HCT116 (cell line): ENCODE measurements at regions not wholly inside any gene's neighbourhood (a gene's known extent, or its start where the extent isn't known, plus 50 kb on each side); places are given as distances from the start of the nearest gene placed in this dataset.

Experiments used
- ATAC-seq: fragments of 200-7000 bp; cut with Tn5 transposase; 2 replicates; pipeline ENCODE4 v1.9.1; 2020; ENCODE audit warnings: mild to moderate bottlenecking, moderate library complexity
- BruUV-seq: library from RNA; stranded (reverse); fragments of 400-500 nt; replicated peaks from 2 replicates; lab custom pipeline; 2021; lab: Mats Ljungman, UMichigan
- CTCF ChIA-PET: fragments of 300-600 bp; sonication (Branson Sonifier 250); formaldehyde crosslinking; loops from one replicate; lab custom pipeline; 2021; ENCODE audit warnings: antibody characterized with exemption; lab: Charles Lee
- POLR2A ChIA-PET: fragments of 300-600, 350-600 bp; sonication (Branson Sonifier 250); formaldehyde crosslinking; loops from one replicate; lab custom pipeline; 2021; ENCODE audit warnings: antibody characterized with exemption; lab: Charles Lee
- RAD21 ChIA-PET, 2 experiments: fragments of 300-600 bp; sonication (Branson Sonifier 250); formaldehyde crosslinking; loops; one replicate each; lab custom pipeline; 2023; ENCODE audit warnings: low total read pairs in 2 of 2; ENCODE audit not compliant: uncharacterized antibody in 2 of 2, unreplicated experiment in 2 of 2, low non-redundant PET in 1 of 2; lab: Charles Lee
- DNase-seq: peaks from one replicate; pipeline ENCODE4 v3.0.0-alpha.2; 2010; ENCODE audit warnings: low read depth, low spot score
- H2AFZ ChIP-seq: fragments of 200-600 bp; shearing (Covaris generic), sonication (generic); 2 replicates; pipeline ENCODE4 v1.6.1; 2017; ENCODE audit warnings: low read depth, mixed run types, mixed read lengths, antibody characterized with exemption, low read length; ENCODE audit not compliant: poor library complexity, severe bottlenecking
- H3K27ac ChIP-seq: 2 replicates; pipeline ENCODE4 v1.5.1; 2012; ENCODE audit warnings: low read depth, low read length
- H3K27me3 ChIP-seq: fragments of 200-600 bp; sonication (generic); 2 replicates; pipeline ENCODE4 v1.6.1; 2016; ENCODE audit warnings: mixed run types, low read length, mixed read lengths; ENCODE audit not compliant: insufficient read depth
- H3K36me3 ChIP-seq, 2 experiments: fragments of 200-500 bp in 1 of 2; fragments of 200-600 bp in 1 of 2; sonication (Bioruptor generic) in 1 of 2; sonication (generic) in 1 of 2; 2 replicates each; pipeline versions ENCODE4 v1.5.1 to v1.6.1; 2014 to 2016; ENCODE audit warnings: low read length in 2 of 2, inconsistent platforms in 1 of 2, mixed read lengths in 1 of 2, mixed run types in 1 of 2; ENCODE audit not compliant: insufficient read depth in 2 of 2, control insufficient read depth in 1 of 2
- H3K4me1 ChIP-seq, 2 experiments: fragments of 200-600 bp in 1 of 2; sonication (generic) in 1 of 2; 2 replicates each; pipeline versions ENCODE4 v1.5.1 to v1.6.1; 2012 to 2017; ENCODE audit warnings: low read length in 2 of 2, inconsistent platforms in 1 of 2, mild to moderate bottlenecking in 1 of 2, mixed read lengths in 1 of 2, mixed run types in 1 of 2, moderate library complexity in 1 of 2; ENCODE audit not compliant: insufficient read depth in 2 of 2, control insufficient read depth in 1 of 2
- H3K4me2 ChIP-seq: fragments of 200-600 bp; sonication (generic); 2 replicates; pipeline ENCODE4 v1.6.1; 2017; ENCODE audit warnings: mixed run types, low read length, mixed read lengths
- H3K4me3 ChIP-seq, 2 experiments: fragments of 200-600 bp in 1 of 2; sonication (generic) in 1 of 2; replicated peaks in 1 of 2; 2 replicates each; pipeline ENCODE4 v1.5.1; 2011 to 2016; ENCODE audit warnings: low read length in 2 of 2, control low read depth in 1 of 2, low read depth in 1 of 2, mild to moderate bottlenecking in 1 of 2, mixed read lengths in 1 of 2, mixed run types in 1 of 2
- H3K79me2 ChIP-seq: fragments of 200-600 bp; sonication (generic); 2 replicates; pipeline ENCODE4 v1.6.1; 2017; ENCODE audit warnings: mild to moderate bottlenecking, mixed run types, low read length, moderate library complexity, mixed read lengths; ENCODE audit not compliant: insufficient read depth
- H3K9ac ChIP-seq: fragments of 200-600 bp; sonication (generic); 2 replicates; pipeline ENCODE4 v1.6.1; 2016; ENCODE audit warnings: low read length, mixed read lengths
- H3K9me2 ChIP-seq: fragments of 200-600 bp; sonication (generic), shearing (Covaris generic); 2 replicates; pipeline ENCODE4 v1.6.1; 2017; ENCODE audit warnings: mixed run types, mild to moderate bottlenecking, moderate library complexity; ENCODE audit not compliant: insufficient read depth
- H3K9me3 ChIP-seq, 2 experiments: fragments of 200-500 bp in 1 of 2; fragments of 200-600 bp in 1 of 2; sonication (Bioruptor generic) in 1 of 2; sonication (generic) in 1 of 2; 2 replicates each; pipeline ENCODE4 v1.6.1; 2014 to 2017; ENCODE audit warnings: low read length in 2 of 2, mixed read lengths in 2 of 2, inconsistent platforms in 1 of 2, low read depth in 1 of 2, mild to moderate bottlenecking in 1 of 2, mixed run types in 1 of 2, moderate library complexity in 1 of 2; ENCODE audit not compliant: control insufficient read depth in 1 of 2, insufficient read depth in 1 of 2
- H4K20me1 ChIP-seq: fragments of 200-600 bp; sonication (generic), shearing (Covaris generic); 2 replicates; pipeline ENCODE4 v1.6.1; 2017; ENCODE audit warnings: mixed run types, mild to moderate bottlenecking, moderate library complexity; ENCODE audit not compliant: insufficient read depth
- SP1 ChIP-seq: IDR thresholded peaks from 2 replicates; pipeline ENCODE4 v1.6.1; 2012; ENCODE audit warnings: low read depth
- TCF7L2 ChIP-seq: IDR thresholded peaks from 2 replicates; pipeline ENCODE4 v1.7.0; 2011; ENCODE audit warnings: borderline replicate concordance, inconsistent platforms; ENCODE audit not compliant: insufficient read depth, insufficient read length; ENCODE audit errors: extremely low read depth
- YY1 ChIP-seq: IDR thresholded peaks from 2 replicates; pipeline ENCODE4 v1.6.1; 2011; ENCODE audit warnings: low read length, low read depth, moderate library complexity, mild to moderate bottlenecking; ENCODE audit not compliant: insufficient replicate concordance; ENCODE audit errors: extremely low read depth
- intact Hi-C: fragments of 100-400 bp; cut with micrococcal nuclease; formaldehyde crosslinking; loops from 2 replicates; pipeline ENCODE4 v1.10.0; 2022

DNA sequence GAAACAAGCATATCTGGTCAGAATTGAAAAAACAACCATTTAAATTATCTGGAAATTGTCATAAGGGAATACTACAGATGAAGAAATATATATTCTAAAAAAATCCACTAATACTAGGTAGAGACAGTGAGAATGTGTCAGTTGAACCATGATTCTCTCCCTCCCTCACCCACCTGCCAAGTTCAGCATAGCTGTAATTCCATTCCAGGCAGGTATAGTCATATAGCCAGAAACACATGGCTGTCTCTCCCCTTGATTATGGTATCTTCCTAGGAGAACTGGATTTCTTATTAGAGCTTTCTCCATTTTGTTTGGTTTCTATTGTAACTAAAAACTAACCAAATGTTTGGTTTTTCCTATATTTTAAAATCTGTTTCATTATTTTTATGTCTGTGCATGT is 509.2 kb downstream of the CDH10 start:
- Histone ChIP-seq H3K27me3 (no peaks in the 10 kb centered on the region), H4K20me1 (no peaks in the 10 kb centered on the region), H3K9ac (no peak overlapping the region), H3K9me3 (peaks cover 11 to 25% of the 10 kb centered on the region in 2 experiments; a peak in 2 of 4 replicates), H3K36me3 (no peaks in the 10 kb centered on the region), H3K79me2 (no peaks in the 10 kb centered on the region), H3K4me3 (no peak overlapping the region), H3K4me2 (no peak overlapping the region), H3K27ac (no peak overlapping the region), H3K9me2 (no peaks in the 10 kb centered on the region), H3K4me1 (no peaks in the 10 kb centered on the region), H2AFZ (no peak overlapping the region)
- no peak for TF ChIP-seq SP1
- ChIA-PET RAD21 (no interaction called here), CTCF (no interaction called here), POLR2A (no interaction called here)
- intact Hi-C loops = no loop called here
- ATAC-seq = no peak
- no TSS peak for BruUV-seq
- DNase-seq = no peak

DNA sequence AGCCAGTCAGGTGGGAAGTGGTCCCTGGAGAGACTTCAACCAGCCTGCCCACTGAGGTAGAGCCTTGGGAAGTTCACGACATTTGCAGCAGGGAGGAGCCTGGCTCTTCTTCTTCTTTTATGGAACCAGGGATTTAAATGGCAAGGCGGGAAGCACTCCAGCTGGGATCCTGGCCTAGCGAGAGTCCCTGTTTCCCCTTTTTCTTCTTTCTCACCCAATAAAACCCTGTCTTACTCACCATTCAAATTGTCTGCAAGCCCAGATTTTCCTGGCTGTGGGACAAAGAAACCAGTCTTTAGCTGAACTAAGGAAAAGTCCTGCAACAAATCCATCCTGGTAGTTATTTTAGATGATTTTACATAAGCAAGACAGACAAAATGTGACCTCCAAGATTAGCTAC is 503.7 kb downstream of the CDH10 start:
- BruUV-seq = no TSS peak
- intact Hi-C loops = no loop called here
- Histone ChIP-seq H3K4me1 (no peaks in the 10 kb centered on the region), H3K27ac (no peak overlapping the region), H2AFZ (no peak overlapping the region), H3K36me3 (no peaks in the 10 kb centered on the region), H4K20me1 (no peaks in the 10 kb centered on the region), H3K4me2 (no peak overlapping the region), H3K4me3 (no peak overlapping the region), H3K79me2 (no peaks in the 10 kb centered on the region), H3K9ac (no peak overlapping the region), H3K9me3 (peaks cover 19 to 31% of the 10 kb centered on the region in 2 experiments; a peak in 3 of 4 replicates), H3K27me3 (no peaks in the 10 kb centered on the region), H3K9me2 (no peaks in the 10 kb centered on the region)
- no peak for ATAC-seq
- ChIA-PET RAD21 (no interaction called here), CTCF (no interaction called here), POLR2A (no interaction called here)
- DNase-seq = no peak
- no peak for TF ChIP-seq TCF7L2
- no peak for TF ChIP-seq SP1
- TF ChIP-seq YY1 = no peak
